Transverse colon (tissue), 4 donors: ENCODE measurements at regions not wholly inside any gene's neighbourhood (a gene's known extent, or its start where the extent isn't known, plus 50 kb on each side); places are given as distances from the start of the nearest gene placed in this dataset.

Source experiments
- DNase-seq: peaks from one replicate; pipeline ENCODE4 v3.0.0-alpha.2; 2019
- H3K27ac ChIP-seq, 4 donors: fragments of 200-600 bp; sonication (generic); 2 replicates each; pipeline ENCODE4 v1.5.1; 2016 to 2018; ENCODE audit warnings: inconsistent platforms in 4 of 4
- H3K27me3 ChIP-seq: fragments of 200-600 bp; sonication (generic); 2 replicates; pipeline ENCODE4 v1.5.1; 2017; ENCODE audit warnings: inconsistent platforms
- H3K36me3 ChIP-seq, 4 donors: fragments of 200-600 bp; sonication (generic); 2 replicates each; pipeline ENCODE4 v1.5.1; 2017 to 2019; ENCODE audit warnings: inconsistent platforms in 4 of 4
- H3K4me1 ChIP-seq, 4 donors: fragments of 200-600 bp; sonication (generic); 2 replicates each; pipeline ENCODE4 v1.5.1; 2017 to 2020; ENCODE audit warnings: inconsistent platforms in 4 of 4
- H3K4me3 ChIP-seq, 4 donors: fragments of 200-600 bp; sonication (generic); 1 replicate in 1 of 4; 2 replicates in 3 of 4; pipeline versions ENCODE4 v1.5.1 to v1.6.1; 2017 to 2019; ENCODE audit warnings: inconsistent platforms in 4 of 4
- H3K9me3 ChIP-seq, 2 donors: fragments of 200-600 bp; sonication (generic); 2 replicates each; pipeline ENCODE4 v1.5.1; 2017 to 2019; ENCODE audit warnings: inconsistent platforms in 2 of 2
- EP300 ChIP-seq: sonication (generic); formaldehyde crosslinking; IDR thresholded peaks from one replicate; pipeline ENCODE4 v1.6.1; 2017; ENCODE audit warnings: antibody characterized with exemption, low read depth
- POLR2A ChIP-seq: fragments of 450-650 bp; IDR thresholded peaks from one replicate; pipeline ENCODE4 v1.6.1; 2016; ENCODE audit warnings: antibody characterized with exemption, mild to moderate bottlenecking, moderate library complexity
- POLR2AphosphoS5 ChIP-seq, 3 donors: sonication (generic); formaldehyde crosslinking; IDR thresholded peaks; one replicate each; pipeline ENCODE4 v1.6.1; 2016; ENCODE audit warnings: antibody characterized with exemption in 3 of 3
- WGBS, 2 donors: methylation state at CpG; one replicate each; pipeline ENCODE4 v1.1.5; 2018; ENCODE audit warnings: low coverage in 1 of 2; 5-methylcytosine and 5-hydroxymethylcytosine counted together
- in situ Hi-C, 4 donors: fragments of 200-750 bp; cut with MboI; loops; one replicate each; pipeline versions ENCODE4 v1.15.0 to v1.15.1; 2017; ENCODE audit warnings: low sequenced_read_pairs in 3 of 4, low pct_ligation_motif_present in 1 of 4, low pct_unique_long_range_greater_than_20kb in 1 of 4
- intact Hi-C: fragments of 100-400 bp; cut with DNase I; formaldehyde crosslinking; loops from one replicate; pipeline ENCODE4 v1.15.1; 2023; ENCODE audit warnings: low total_unique reads
- TF ChIP-seq, protein P1 (sequence below), 5 experiments: fragments of 200-600 bp in 3 of 5; fragments of 450-650 bp in 2 of 5; sonication (generic) in 3 of 5; IDR thresholded peaks; 1 replicate in 2 of 5; 2 replicates in 3 of 5; pipeline ENCODE4 v1.5.1; 2016 to 2017; ENCODE audit warnings: antibody characterized with exemption in 5 of 5, inconsistent platforms in 3 of 5, mild to moderate bottlenecking in 2 of 5, moderate library complexity in 1 of 5

GRCh38 chr2:4967206-4967605, 725.0 kb upstream of the SOX11 start:
- Histone ChIP-seq H3K27ac (no peak overlapping the region), H3K4me3 (no peak overlapping the region), H3K27me3 (no peaks in the 10 kb centered on the region), H3K36me3 (no peaks in the 10 kb centered on the region), H3K4me1 (no peaks in the 10 kb centered on the region), H3K9me3 (no peaks in the 10 kb centered on the region)
- no peak for DNase-seq
- TF ChIP-seq EP300: no peak
- TF ChIP-seq, protein P1, sequence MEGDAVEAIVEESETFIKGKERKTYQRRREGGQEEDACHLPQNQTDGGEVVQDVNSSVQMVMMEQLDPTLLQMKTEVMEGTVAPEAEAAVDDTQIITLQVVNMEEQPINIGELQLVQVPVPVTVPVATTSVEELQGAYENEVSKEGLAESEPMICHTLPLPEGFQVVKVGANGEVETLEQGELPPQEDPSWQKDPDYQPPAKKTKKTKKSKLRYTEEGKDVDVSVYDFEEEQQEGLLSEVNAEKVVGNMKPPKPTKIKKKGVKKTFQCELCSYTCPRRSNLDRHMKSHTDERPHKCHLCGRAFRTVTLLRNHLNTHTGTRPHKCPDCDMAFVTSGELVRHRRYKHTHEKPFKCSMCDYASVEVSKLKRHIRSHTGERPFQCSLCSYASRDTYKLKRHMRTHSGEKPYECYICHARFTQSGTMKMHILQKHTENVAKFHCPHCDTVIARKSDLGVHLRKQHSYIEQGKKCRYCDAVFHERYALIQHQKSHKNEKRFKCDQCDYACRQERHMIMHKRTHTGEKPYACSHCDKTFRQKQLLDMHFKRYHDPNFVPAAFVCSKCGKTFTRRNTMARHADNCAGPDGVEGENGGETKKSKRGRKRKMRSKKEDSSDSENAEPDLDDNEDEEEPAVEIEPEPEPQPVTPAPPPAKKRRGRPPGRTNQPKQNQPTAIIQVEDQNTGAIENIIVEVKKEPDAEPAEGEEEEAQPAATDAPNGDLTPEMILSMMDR (IDR thresholded peaks at IDR 0.05): no peak
- TF ChIP-seq POLR2AphosphoS5 (IDR thresholded peaks at IDR 0.05): no peak
- TF ChIP-seq POLR2A: no peak
- in situ Hi-C loops: no loop called here
- 96 to 100% methylated on average over 2 of the region's 2 CpGs for WGBS, 2 donors
- intact Hi-C loops: no loop called here

DNA sequence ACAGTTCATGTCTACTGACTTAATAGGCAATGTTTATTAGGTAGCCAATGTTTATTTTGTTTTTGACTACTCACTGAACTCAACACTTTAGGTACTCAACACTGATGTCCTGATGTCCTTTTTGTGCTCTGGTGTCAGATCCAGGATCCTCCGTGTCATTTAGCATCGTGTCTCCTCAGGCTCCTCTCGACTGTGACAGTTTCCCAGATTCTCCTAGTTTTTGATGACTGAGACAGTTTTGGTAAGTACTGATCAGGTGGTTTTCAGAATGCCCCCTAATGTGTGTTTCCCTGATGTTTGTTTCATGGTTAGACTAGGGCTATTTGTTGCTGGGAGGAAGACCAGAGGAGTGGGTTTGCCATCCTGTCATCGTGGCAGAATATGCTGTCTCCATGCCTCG, 719.7 kb upstream of the SOX11 start:
- 82 to 85% methylated on average over 4 to 5 of the region's 5 CpGs for WGBS, 2 donors
- in situ Hi-C loops: no loop called here

DNA sequence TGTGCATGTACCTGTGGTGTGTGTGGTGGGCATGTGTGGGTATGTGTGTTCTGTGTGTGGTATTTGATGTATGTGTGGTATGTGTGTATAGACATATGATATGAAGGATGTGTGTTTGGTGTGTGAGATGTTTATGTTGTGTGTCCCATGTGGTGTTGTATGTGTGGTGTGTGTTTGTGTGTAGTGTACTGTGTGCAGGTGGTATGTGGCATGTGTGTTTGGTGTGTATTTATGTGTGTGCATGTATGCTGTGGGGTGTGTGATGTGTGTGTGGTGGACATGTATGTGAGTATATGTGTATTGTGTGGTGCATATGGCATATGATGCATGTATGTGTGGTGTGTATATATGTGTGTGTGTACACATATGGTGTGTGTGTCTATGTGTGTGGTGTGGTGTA, 718.8 kb upstream of the SOX11 start:
- in situ Hi-C loops: no loop called here
- H3K36me3 ChIP-seq: no peaks in the 10 kb centered on the region
- no peaks in the 10 kb centered on the region for H3K4me1 ChIP-seq
- no peaks in the 10 kb centered on the region for H3K9me3 ChIP-seq
- DNase-seq: no peak
- no peaks in the 10 kb centered on the region for H3K27me3 ChIP-seq
- no peak overlapping the region for H3K4me3 ChIP-seq
- intact Hi-C loops: no loop called here
- H3K27ac ChIP-seq: no peak overlapping the region
- TF ChIP-seq, protein P1 (IDR thresholded peaks at IDR 0.05): no peak
- TF ChIP-seq POLR2AphosphoS5 (IDR thresholded peaks at IDR 0.05) (no peak), POLR2A (no peak), EP300 (no peak)

More for the DNA sequence above, 719.7 kb upstream of the SOX11 start:
- no peak for DNase-seq
- intact Hi-C loops: no loop called here
- no peaks in the 10 kb centered on the region for H3K9me3 ChIP-seq
- no peaks in the 10 kb centered on the region for H3K4me1 ChIP-seq
- no peaks in the 10 kb centered on the region for H3K36me3 ChIP-seq
- TF ChIP-seq POLR2AphosphoS5 (IDR thresholded peaks at IDR 0.05) (no peak), POLR2A (no peak), EP300 (no peak)
- TF ChIP-seq, protein P1 (IDR thresholded peaks at IDR 0.05): no peak
- H3K27ac ChIP-seq: no peak overlapping the region
- H3K27me3 ChIP-seq: no peaks in the 10 kb centered on the region
- H3K4me3 ChIP-seq: no peak overlapping the region

- 84% methylated on average over 2 of the region's 2 CpGs; no CpG with 5 or more reads in 1 of the 2 donors for WGBS, 2 donors
- H3K9me3 ChIP-seq: no peaks in the 10 kb centered on the region
- in situ Hi-C loops (no loop called here), intact Hi-C loops (no loop called here)
- H3K4me1 ChIP-seq: no peaks in the 10 kb centered on the region
- no peak overlapping the region for H3K4me3 ChIP-seq
- no peaks in the 10 kb centered on the region for H3K36me3 ChIP-seq
- no peak overlapping the region for H3K27ac ChIP-seq
- DNase-seq: no peak
- TF ChIP-seq POLR2AphosphoS5 (IDR thresholded peaks at IDR 0.05) (no peak), EP300 (no peak), POLR2A (no peak)
- TF ChIP-seq, protein P1 (IDR thresholded peaks at IDR 0.05): no peak
- H3K27me3 ChIP-seq: no peaks in the 10 kb centered on the region
These were observed 718.2 kb upstream of the SOX11 start for GRCh38 chr2:4973973-4974372.
